GM23338 (cell line): ENCODE measurements at regions not wholly inside any gene's neighbourhood (a gene's known extent, or its start where the extent isn't known, plus 50 kb on each side); places are given as distances from the start of the nearest gene placed in this dataset.

Experiments used
- EZH2 ChIP-seq: fragments of 200-600 bp; sonication (generic); IDR thresholded peaks from one replicate; pipeline ENCODE4 v1.8.0; 2017; ENCODE audit warnings: antibody characterized with exemption, mild to moderate bottlenecking, low read depth; ENCODE audit not compliant: unreplicated experiment
- EZH2phosphoT487 ChIP-seq: fragments of 200-600 bp; sonication (generic); IDR thresholded peaks from one replicate; pipeline ENCODE4 v1.8.1; 2018; ENCODE audit warnings: antibody characterized with exemption; ENCODE audit not compliant: unreplicated experiment
- JUNB ChIP-seq: IDR thresholded peaks from one replicate; pipeline ENCODE4 v1.6.1; 2016; ENCODE audit warnings: antibody characterized with exemption; ENCODE audit not compliant: unreplicated experiment
- POLR2AphosphoS5 ChIP-seq: IDR thresholded peaks from 2 replicates; pipeline ENCODE4 v1.6.1; 2016; ENCODE audit warnings: antibody characterized with exemption, low read depth
- TF ChIP-seq, protein P1 (sequence below), 2 experiments: fragments of 200-600 bp in 1 of 2; sonication (generic) in 1 of 2; conservative IDR thresholded peaks; 2 replicates each; pipeline versions ENCODE4 v1.5.1 to v1.6.1; 2016 to 2017; ENCODE audit warnings: antibody characterized with exemption in 2 of 2, low read depth in 2 of 2, mild to moderate bottlenecking in 2 of 2, moderate library complexity in 1 of 2
- TF ChIP-seq, protein P2 (sequence below): IDR thresholded peaks from one replicate; pipeline ENCODE4 v1.6.1; 2018; ENCODE audit warnings: antibody characterized with exemption; ENCODE audit not compliant: unreplicated experiment

DNA sequence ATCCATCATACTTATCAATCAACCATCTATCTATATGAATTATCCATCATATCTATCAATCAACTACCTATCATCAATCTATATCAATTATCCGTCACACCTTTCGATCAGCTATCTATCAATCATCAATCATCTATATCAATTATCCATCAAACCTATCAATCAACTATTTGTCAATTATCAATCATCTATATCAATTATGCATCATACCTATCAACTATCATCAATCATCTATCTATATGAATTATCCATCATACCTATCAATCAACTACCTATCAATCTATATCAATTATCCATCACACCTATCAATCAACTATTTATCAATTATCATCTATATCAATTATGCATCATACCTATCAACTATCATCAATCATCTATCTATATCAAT lies 70.6 kb upstream of the PPP2R3B start:
- TF ChIP-seq, protein P1, sequence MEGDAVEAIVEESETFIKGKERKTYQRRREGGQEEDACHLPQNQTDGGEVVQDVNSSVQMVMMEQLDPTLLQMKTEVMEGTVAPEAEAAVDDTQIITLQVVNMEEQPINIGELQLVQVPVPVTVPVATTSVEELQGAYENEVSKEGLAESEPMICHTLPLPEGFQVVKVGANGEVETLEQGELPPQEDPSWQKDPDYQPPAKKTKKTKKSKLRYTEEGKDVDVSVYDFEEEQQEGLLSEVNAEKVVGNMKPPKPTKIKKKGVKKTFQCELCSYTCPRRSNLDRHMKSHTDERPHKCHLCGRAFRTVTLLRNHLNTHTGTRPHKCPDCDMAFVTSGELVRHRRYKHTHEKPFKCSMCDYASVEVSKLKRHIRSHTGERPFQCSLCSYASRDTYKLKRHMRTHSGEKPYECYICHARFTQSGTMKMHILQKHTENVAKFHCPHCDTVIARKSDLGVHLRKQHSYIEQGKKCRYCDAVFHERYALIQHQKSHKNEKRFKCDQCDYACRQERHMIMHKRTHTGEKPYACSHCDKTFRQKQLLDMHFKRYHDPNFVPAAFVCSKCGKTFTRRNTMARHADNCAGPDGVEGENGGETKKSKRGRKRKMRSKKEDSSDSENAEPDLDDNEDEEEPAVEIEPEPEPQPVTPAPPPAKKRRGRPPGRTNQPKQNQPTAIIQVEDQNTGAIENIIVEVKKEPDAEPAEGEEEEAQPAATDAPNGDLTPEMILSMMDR (conservative IDR thresholded peaks at IDR 0.05; ENCODE audit: low read depth in 2 of 2): no peak
- TF ChIP-seq EZH2: no peak
- no peak for TF ChIP-seq POLR2AphosphoS5
- no peak for TF ChIP-seq EZH2phosphoT487
- TF ChIP-seq JUNB: no peak
- TF ChIP-seq, protein P2, sequence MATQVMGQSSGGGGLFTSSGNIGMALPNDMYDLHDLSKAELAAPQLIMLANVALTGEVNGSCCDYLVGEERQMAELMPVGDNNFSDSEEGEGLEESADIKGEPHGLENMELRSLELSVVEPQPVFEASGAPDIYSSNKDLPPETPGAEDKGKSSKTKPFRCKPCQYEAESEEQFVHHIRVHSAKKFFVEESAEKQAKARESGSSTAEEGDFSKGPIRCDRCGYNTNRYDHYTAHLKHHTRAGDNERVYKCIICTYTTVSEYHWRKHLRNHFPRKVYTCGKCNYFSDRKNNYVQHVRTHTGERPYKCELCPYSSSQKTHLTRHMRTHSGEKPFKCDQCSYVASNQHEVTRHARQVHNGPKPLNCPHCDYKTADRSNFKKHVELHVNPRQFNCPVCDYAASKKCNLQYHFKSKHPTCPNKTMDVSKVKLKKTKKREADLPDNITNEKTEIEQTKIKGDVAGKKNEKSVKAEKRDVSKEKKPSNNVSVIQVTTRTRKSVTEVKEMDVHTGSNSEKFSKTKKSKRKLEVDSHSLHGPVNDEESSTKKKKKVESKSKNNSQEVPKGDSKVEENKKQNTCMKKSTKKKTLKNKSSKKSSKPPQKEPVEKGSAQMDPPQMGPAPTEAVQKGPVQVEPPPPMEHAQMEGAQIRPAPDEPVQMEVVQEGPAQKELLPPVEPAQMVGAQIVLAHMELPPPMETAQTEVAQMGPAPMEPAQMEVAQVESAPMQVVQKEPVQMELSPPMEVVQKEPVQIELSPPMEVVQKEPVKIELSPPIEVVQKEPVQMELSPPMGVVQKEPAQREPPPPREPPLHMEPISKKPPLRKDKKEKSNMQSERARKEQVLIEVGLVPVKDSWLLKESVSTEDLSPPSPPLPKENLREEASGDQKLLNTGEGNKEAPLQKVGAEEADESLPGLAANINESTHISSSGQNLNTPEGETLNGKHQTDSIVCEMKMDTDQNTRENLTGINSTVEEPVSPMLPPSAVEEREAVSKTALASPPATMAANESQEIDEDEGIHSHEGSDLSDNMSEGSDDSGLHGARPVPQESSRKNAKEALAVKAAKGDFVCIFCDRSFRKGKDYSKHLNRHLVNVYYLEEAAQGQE: no peak
